ENCODE measurements at regions not wholly inside any gene's neighbourhood (a gene's known extent, or its start where the extent isn't known, plus 50 kb on each side); places are given as distances from the start of the nearest gene placed in this dataset.

- TF ChIP-seq YY1 (IDR thresholded peaks at IDR 0.05) (no peak), CTCF (IDR thresholded peaks at IDR 0.05; ENCODE audit: low read depth, low read length, missing input control) (no peak)
- TF ChIP-seq, protein P1, sequence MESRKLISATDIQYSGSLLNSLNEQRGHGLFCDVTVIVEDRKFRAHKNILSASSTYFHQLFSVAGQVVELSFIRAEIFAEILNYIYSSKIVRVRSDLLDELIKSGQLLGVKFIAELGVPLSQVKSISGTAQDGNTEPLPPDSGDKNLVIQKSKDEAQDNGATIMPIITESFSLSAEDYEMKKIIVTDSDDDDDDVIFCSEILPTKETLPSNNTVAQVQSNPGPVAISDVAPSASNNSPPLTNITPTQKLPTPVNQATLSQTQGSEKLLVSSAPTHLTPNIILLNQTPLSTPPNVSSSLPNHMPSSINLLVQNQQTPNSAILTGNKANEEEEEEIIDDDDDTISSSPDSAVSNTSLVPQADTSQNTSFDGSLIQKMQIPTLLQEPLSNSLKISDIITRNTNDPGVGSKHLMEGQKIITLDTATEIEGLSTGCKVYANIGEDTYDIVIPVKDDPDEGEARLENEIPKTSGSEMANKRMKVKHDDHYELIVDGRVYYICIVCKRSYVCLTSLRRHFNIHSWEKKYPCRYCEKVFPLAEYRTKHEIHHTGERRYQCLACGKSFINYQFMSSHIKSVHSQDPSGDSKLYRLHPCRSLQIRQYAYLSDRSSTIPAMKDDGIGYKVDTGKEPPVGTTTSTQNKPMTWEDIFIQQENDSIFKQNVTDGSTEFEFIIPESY (IDR thresholded peaks at IDR 0.05) = no peak
- TF ChIP-seq, protein P2, sequence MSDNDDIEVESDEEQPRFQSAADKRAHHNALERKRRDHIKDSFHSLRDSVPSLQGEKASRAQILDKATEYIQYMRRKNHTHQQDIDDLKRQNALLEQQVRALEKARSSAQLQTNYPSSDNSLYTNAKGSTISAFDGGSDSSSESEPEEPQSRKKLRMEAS (IDR thresholded peaks at IDR 0.05) = no peak
Observed at GRCh38 chr1:239302696-239303095, 83.7 kb upstream of the CHRM3 start.
